ENCODE measurements at regions not wholly inside any gene's neighbourhood (a gene's known extent, or its start where the extent isn't known, plus 50 kb on each side); places are given as distances from the start of the nearest gene placed in this dataset.

DNA sequence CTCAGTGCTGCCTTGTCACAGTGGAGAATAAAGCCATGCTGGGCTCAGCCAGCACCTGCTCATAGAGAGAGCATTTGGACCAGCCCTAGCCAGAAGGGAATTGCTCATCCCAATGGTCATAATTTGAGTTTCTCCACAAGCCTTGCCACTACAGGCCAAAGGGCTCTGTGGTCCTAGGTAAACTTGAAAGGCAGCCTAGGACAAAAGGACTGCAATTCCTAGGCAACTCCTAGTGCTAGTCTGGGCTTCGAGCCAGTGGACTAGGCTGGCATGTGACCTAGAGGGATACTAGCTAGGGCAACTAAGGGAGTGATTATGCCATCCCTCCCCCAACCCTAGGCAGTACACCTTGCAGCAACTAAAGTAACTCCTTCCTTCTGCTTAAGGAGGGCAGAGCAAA is 516.2 kb downstream of the BCKDHB start:
- ChIA-PET POLR2A (no interaction called here), SMC1A (ENCODE audit: uncharacterized antibody, unreplicated experiment) (no interaction called here), CTCF (no interaction called here), RAD21 (ENCODE audit: unreplicated experiment) (no interaction called here)
- no peak overlapping the region for H3K27ac ChIP-seq (ENCODE audit: control insufficient read depth, insufficient read depth)
- no peak overlapping the region for H2AFZ ChIP-seq (ENCODE audit: control insufficient read depth, low read depth, low read length)
- H3K9me3 ChIP-seq (replicated peaks; ENCODE audit: control insufficient read depth, insufficient read depth, low read length), result no peaks in the 10 kb centered on the region
- DNase-seq (ENCODE audit: low read depth, low spot score), result no peak
- no peak overlapping the region for H3K9ac ChIP-seq (ENCODE audit: control insufficient read depth, insufficient read depth, low read length)
- H3K79me2 ChIP-seq (ENCODE audit: control insufficient read depth, insufficient read depth, low read length), result no peaks in the 10 kb centered on the region
- 0% methylated on average over 1 of the region's 1 CpG for WGBS (ENCODE audit: insufficient coverage, insufficient replicate concordance, low lambda C conversion rate, missing lambda C conversion rate)
- intact Hi-C loops (cut with micrococcal nuclease; ENCODE audit: unreplicated experiment) (no loop called here), in situ Hi-C loops (cut with MboI) (loop anchor here (25.0 kb wide), 1 partner anchor 1390 kb away; no protein-coding TSS in a partner anchor)
- no peaks in the 10 kb centered on the region for H4K20me1 ChIP-seq (ENCODE audit: control insufficient read depth, insufficient read depth)
- H3K27me3 ChIP-seq (replicated peaks in 1 of 2; ENCODE audit: control insufficient read depth in 2 of 2, insufficient read depth in 2 of 2, low read length in 1 of 2), result no peaks in the 10 kb centered on the region
- no peak for ATAC-seq
- no peaks in the 10 kb centered on the region for H3K4me1 ChIP-seq (ENCODE audit: control insufficient read depth, insufficient read depth, low read length)
- no peak for FAIRE-seq
- H3K4me2 ChIP-seq (ENCODE audit: control insufficient read depth, insufficient read depth), result no peak overlapping the region
- H3K36me3 ChIP-seq (ENCODE audit: control insufficient read depth in 2 of 2, insufficient read depth in 2 of 2, low read length in 1 of 2), result no peaks in the 10 kb centered on the region
- BruUV-seq (replicated peaks), result no TSS peak
- no peak overlapping the region for H3K4me3 ChIP-seq
- no peak for TF ChIP-seq IRF4 (IDR thresholded peaks at IDR 0.05; ENCODE audit: low read depth, low read length)
- no peak for TF ChIP-seq MEF2B (IDR thresholded peaks at IDR 0.05; ENCODE audit: partially characterized antibody, poor library complexity, severe bottlenecking)
- TF ChIP-seq MAX (IDR thresholded peaks at IDR 0.05; ENCODE audit: low read depth, low read length), result no peak
- no peak for TF ChIP-seq EED (IDR thresholded peaks at IDR 0.05; ENCODE audit: low read depth)
- TF ChIP-seq HSF1 (IDR thresholded peaks at IDR 0.05; ENCODE audit: low read depth, low read length), result no peak
- no peak for TF ChIP-seq NR2C1 (IDR thresholded peaks at IDR 0.05)
- TF ChIP-seq, protein P1, sequence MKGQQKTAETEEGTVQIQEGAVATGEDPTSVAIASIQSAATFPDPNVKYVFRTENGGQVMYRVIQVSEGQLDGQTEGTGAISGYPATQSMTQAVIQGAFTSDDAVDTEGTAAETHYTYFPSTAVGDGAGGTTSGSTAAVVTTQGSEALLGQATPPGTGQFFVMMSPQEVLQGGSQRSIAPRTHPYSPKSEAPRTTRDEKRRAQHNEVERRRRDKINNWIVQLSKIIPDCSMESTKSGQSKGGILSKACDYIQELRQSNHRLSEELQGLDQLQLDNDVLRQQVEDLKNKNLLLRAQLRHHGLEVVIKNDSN (IDR thresholded peaks at IDR 0.05; ENCODE audit: borderline replicate concordance, extremely low read length, insufficient read depth, low read depth, low read length), result no peak
- TF ChIP-seq, protein P2, sequence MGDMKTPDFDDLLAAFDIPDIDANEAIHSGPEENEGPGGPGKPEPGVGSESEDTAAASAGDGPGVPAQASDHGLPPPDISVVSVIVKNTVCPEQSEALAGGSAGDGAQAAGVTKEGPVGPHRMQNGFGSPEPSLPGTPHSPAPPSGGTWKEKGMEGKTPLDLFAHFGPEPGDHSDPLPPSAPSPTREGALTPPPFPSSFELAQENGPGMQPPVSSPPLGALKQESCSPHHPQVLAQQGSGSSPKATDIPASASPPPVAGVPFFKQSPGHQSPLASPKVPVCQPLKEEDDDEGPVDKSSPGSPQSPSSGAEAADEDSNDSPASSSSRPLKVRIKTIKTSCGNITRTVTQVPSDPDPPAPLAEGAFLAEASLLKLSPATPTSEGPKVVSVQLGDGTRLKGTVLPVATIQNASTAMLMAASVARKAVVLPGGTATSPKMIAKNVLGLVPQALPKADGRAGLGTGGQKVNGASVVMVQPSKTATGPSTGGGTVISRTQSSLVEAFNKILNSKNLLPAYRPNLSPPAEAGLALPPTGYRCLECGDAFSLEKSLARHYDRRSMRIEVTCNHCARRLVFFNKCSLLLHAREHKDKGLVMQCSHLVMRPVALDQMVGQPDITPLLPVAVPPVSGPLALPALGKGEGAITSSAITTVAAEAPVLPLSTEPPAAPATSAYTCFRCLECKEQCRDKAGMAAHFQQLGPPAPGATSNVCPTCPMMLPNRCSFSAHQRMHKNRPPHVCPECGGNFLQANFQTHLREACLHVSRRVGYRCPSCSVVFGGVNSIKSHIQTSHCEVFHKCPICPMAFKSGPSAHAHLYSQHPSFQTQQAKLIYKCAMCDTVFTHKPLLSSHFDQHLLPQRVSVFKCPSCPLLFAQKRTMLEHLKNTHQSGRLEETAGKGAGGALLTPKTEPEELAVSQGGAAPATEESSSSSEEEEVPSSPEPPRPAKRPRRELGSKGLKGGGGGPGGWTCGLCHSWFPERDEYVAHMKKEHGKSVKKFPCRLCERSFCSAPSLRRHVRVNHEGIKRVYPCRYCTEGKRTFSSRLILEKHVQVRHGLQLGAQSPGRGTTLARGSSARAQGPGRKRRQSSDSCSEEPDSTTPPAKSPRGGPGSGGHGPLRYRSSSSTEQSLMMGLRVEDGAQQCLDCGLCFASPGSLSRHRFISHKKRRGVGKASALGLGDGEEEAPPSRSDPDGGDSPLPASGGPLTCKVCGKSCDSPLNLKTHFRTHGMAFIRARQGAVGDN (IDR thresholded peaks at IDR 0.05), result no peak
- TF ChIP-seq ZNF384 (IDR thresholded peaks at IDR 0.05; ENCODE audit: borderline replicate concordance, low read depth, low read length), result no peak
- no peak for TF ChIP-seq ZNF592 (IDR thresholded peaks at IDR 0.05)
